Loucy (cell line): ENCODE measurements at regions not wholly inside any gene's neighbourhood (a gene's known extent, or its start where the extent isn't known, plus 50 kb on each side); places are given as distances from the start of the nearest gene placed in this dataset.
"Not testable (repeated sequence)": the region's sequence is repeated elsewhere in the genome, so short reads cannot be mapped to it uniquely, and the experiment has no call there.

Source experiments
- EZH2phosphoT487 ChIP-seq: fragments of 200-600 bp; IDR thresholded peaks from 2 replicates; pipeline ENCODE4 v1.6.1; 2018; ENCODE audit warnings: antibody characterized with exemption, mild to moderate bottlenecking, moderate library complexity, borderline replicate concordance
- TF ChIP-seq, protein P1 (sequence below): fragments of 200-600 bp; sonication (generic); conservative IDR thresholded peaks from 2 replicates; pipeline ENCODE4 v1.5.1; 2014; ENCODE audit warnings: mild to moderate bottlenecking, antibody characterized with exemption, low read length

DNA sequence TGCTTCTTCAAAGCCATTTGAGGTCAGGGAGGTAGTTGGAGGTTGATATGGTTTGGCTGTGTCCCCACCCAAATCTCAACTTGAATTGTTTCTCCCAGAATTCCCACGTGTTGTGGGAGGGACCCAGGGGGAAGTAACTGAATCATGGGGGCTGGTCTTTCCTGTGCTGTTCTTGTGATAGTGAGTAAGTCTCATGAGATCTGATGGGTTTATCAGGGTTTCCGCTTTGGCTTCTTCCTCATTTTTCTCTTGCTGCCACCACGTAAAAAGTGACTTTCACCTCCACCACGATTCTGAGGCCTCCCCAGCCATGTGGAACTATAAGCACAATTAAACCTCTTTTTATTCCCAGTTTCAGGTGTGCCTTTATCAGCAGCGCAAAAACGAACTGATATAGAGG is 62.5 kb upstream of the NFE2L3 start:
- TF ChIP-seq, protein P1, sequence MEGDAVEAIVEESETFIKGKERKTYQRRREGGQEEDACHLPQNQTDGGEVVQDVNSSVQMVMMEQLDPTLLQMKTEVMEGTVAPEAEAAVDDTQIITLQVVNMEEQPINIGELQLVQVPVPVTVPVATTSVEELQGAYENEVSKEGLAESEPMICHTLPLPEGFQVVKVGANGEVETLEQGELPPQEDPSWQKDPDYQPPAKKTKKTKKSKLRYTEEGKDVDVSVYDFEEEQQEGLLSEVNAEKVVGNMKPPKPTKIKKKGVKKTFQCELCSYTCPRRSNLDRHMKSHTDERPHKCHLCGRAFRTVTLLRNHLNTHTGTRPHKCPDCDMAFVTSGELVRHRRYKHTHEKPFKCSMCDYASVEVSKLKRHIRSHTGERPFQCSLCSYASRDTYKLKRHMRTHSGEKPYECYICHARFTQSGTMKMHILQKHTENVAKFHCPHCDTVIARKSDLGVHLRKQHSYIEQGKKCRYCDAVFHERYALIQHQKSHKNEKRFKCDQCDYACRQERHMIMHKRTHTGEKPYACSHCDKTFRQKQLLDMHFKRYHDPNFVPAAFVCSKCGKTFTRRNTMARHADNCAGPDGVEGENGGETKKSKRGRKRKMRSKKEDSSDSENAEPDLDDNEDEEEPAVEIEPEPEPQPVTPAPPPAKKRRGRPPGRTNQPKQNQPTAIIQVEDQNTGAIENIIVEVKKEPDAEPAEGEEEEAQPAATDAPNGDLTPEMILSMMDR: not testable (repeated sequence)
- not testable (repeated sequence) for TF ChIP-seq EZH2phosphoT487
